Smooth muscle cell (in vitro differentiated cells): ENCODE measurements at regions not wholly inside any gene's neighbourhood (a gene's known extent, or its start where the extent isn't known, plus 50 kb on each side); places are given as distances from the start of the nearest gene placed in this dataset.

Experiments used
- DNase-seq: peaks from one replicate; lab custom pipeline; 2025; ENCODE audit not compliant: unreplicated experiment; lab: John Stamatoyannopoulos, UW
- H2AFZ ChIP-seq: fragments of 200-600 bp; sonication (generic); 2 replicates; pipeline ENCODE4 v1.6.0; 2016; ENCODE audit warnings: antibody characterized with exemption, low read depth, mild to moderate bottlenecking
- H3F3A ChIP-seq: fragments of 200-600 bp; sonication (generic); 2 replicates; pipeline ENCODE4 v1.6.0; 2017; ENCODE audit warnings: antibody characterized with exemption, low read depth
- H3K27ac ChIP-seq: fragments of 200-600 bp; sonication (generic); 2 replicates; pipeline ENCODE4 v1.5.1; 2016; ENCODE audit warnings: low read depth, mild to moderate bottlenecking
- H3K27me3 ChIP-seq: fragments of 200-600 bp; sonication (generic); 2 replicates; pipeline ENCODE4 v1.6.1; 2016; ENCODE audit warnings: low read depth, mild to moderate bottlenecking
- H3K36me3 ChIP-seq: fragments of 200-600 bp; sonication (generic); 2 replicates; pipeline ENCODE4 v1.5.1; 2016; ENCODE audit warnings: low read depth
- H3K4me1 ChIP-seq: fragments of 200-600 bp; sonication (generic); 2 replicates; pipeline ENCODE4 v1.5.1; 2016; ENCODE audit warnings: low read depth
- H3K4me2 ChIP-seq: fragments of 200-600 bp; sonication (generic); 2 replicates; pipeline ENCODE4 v1.6.0; 2016; ENCODE audit warnings: mild to moderate bottlenecking
- H3K4me3 ChIP-seq: fragments of 200-600 bp; sonication (generic); 2 replicates; pipeline ENCODE4 v1.5.1; 2016; ENCODE audit warnings: mild to moderate bottlenecking
- H3K79me2 ChIP-seq: fragments of 200-600 bp; sonication (generic); 2 replicates; pipeline ENCODE4 v1.6.0; 2016; ENCODE audit warnings: low read depth, mild to moderate bottlenecking
- H3K9ac ChIP-seq: fragments of 200-600 bp; sonication (generic); 2 replicates; pipeline ENCODE4 v1.6.0; 2016; ENCODE audit warnings: low read depth
- H3K9me3 ChIP-seq: fragments of 200-600 bp; sonication (generic); replicated peaks from 2 replicates; pipeline ENCODE4 v1.5.1; 2016; ENCODE audit warnings: low read depth
- H4K20me1 ChIP-seq: fragments of 200-600 bp; sonication (generic); 2 replicates; pipeline ENCODE4 v1.6.0; 2016; ENCODE audit warnings: low read depth
- WGBS: methylation state at CpG from one replicate; pipeline ENCODE4 v1.1.7; 2016; ENCODE audit warnings: low lambda C conversion rate; 5-methylcytosine and 5-hydroxymethylcytosine counted together
- TF ChIP-seq, protein P1 (sequence below): fragments of 200-600 bp; sonication (generic); IDR thresholded peaks from 2 replicates; pipeline ENCODE4 v1.5.1; 2017; ENCODE audit warnings: borderline replicate concordance, mild to moderate bottlenecking, antibody characterized with exemption; ENCODE audit not compliant: insufficient read depth, poor library complexity, severe bottlenecking

- Histone ChIP-seq H3K9ac (no peak overlapping the region), H3K79me2 (no peaks in the 10 kb centered on the region), H3F3A (no peaks in the 10 kb centered on the region), H4K20me1 (no peaks in the 10 kb centered on the region), H3K4me2 (no peak overlapping the region), H3K9me3 (no peaks in the 10 kb centered on the region), H3K27ac (no peak overlapping the region), H3K27me3 (peaks cover 12% of the 10 kb centered on the region), H2AFZ (no peak overlapping the region), H3K36me3 (no peaks in the 10 kb centered on the region), H3K4me1 (no peaks in the 10 kb centered on the region), H3K4me3 (no peak overlapping the region)
- WGBS, result 65% methylated on average over 4 of the region's 4 CpGs
- TF ChIP-seq, protein P1, sequence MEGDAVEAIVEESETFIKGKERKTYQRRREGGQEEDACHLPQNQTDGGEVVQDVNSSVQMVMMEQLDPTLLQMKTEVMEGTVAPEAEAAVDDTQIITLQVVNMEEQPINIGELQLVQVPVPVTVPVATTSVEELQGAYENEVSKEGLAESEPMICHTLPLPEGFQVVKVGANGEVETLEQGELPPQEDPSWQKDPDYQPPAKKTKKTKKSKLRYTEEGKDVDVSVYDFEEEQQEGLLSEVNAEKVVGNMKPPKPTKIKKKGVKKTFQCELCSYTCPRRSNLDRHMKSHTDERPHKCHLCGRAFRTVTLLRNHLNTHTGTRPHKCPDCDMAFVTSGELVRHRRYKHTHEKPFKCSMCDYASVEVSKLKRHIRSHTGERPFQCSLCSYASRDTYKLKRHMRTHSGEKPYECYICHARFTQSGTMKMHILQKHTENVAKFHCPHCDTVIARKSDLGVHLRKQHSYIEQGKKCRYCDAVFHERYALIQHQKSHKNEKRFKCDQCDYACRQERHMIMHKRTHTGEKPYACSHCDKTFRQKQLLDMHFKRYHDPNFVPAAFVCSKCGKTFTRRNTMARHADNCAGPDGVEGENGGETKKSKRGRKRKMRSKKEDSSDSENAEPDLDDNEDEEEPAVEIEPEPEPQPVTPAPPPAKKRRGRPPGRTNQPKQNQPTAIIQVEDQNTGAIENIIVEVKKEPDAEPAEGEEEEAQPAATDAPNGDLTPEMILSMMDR, result no peak
- DNase-seq, result no peak
These were observed 51.2 kb upstream of the PRR23C start for GRCh38 chr3:139095803-139096466.

DNA sequence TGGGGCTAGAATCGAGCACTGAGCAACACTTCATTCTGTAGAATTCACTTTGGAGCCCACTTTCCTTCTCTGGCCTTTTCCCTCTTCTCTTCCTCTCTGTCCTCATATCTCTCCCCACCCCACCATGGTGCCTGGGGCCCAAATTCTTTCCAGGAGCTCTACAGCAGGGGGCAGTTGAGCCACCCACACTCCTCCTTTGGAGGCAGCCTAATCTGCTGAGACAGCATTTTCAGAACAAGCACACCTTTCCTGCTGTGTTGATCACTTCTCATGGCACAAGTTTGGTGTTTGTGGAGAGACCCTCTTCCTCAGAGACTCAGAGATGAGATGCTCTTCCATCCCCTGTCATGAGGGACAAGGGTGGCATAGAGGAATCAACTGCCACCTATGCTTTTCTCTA, 52.0 kb upstream of the PRR23C start:
- H3K4me1 ChIP-seq, result no peaks in the 10 kb centered on the region
- WGBS, result 75% methylated on average over 1 of the region's 1 CpG
- TF ChIP-seq, protein P1, result no peak

GRCh38 chr3:139098391-139098790, 53.7 kb upstream of the PRR23C start:
- H3K4me1 ChIP-seq, result no peaks in the 10 kb centered on the region
- H3K9ac ChIP-seq, result no peak overlapping the region
- no peak for DNase-seq
- no peaks in the 10 kb centered on the region for H3K36me3 ChIP-seq
- no peaks in the 10 kb centered on the region for H3F3A ChIP-seq
- peaks cover 12% of the 10 kb centered on the region for H3K27me3 ChIP-seq
- H2AFZ ChIP-seq, result no peak overlapping the region
- TF ChIP-seq, protein P1, result no peak
- no peaks in the 10 kb centered on the region for H3K9me3 ChIP-seq
- 90% methylated on average over 1 of the region's 1 CpG for WGBS
- no peak overlapping the region for H3K4me3 ChIP-seq
- H3K27ac ChIP-seq, result no peak overlapping the region
- no peaks in the 10 kb centered on the region for H3K79me2 ChIP-seq
- H3K4me2 ChIP-seq, result no peak overlapping the region
- no peaks in the 10 kb centered on the region for H4K20me1 ChIP-seq

More for the DNA sequence above, 52.0 kb upstream of the PRR23C start:
- no peaks in the 10 kb centered on the region for H3F3A ChIP-seq
- H3K4me2 ChIP-seq, result no peak overlapping the region
- peaks cover 12% of the 10 kb centered on the region for H3K27me3 ChIP-seq
- H3K9ac ChIP-seq, result no peak overlapping the region
- no peaks in the 10 kb centered on the region for H4K20me1 ChIP-seq
- H3K9me3 ChIP-seq, result no peaks in the 10 kb centered on the region
- no peak overlapping the region for H3K27ac ChIP-seq
- no peak overlapping the region for H3K4me3 ChIP-seq
- H2AFZ ChIP-seq, result no peak overlapping the region
- no peaks in the 10 kb centered on the region for H3K79me2 ChIP-seq
- no peaks in the 10 kb centered on the region for H3K36me3 ChIP-seq
- no peak for DNase-seq
